ENCODE measurements at regions not wholly inside any gene's neighbourhood (a gene's known extent, or its start where the extent isn't known, plus 50 kb on each side); places are given as distances from the start of the nearest gene placed in this dataset.
"Not testable (repeated sequence)": the region's sequence is repeated elsewhere in the genome, so short reads cannot be mapped to it uniquely, and the experiment has no call there.

GRCh38 chr16:62805221-62805857, 769.1 kb upstream of the CDH8 start:
- H3K9me3 ChIP-seq: no peaks in the 10 kb centered on the region
- no peaks in the 10 kb centered on the region for H3K4me1 ChIP-seq
- H3K4me3 ChIP-seq: no peak overlapping the region
- TF ChIP-seq POLR2AphosphoS5 (IDR thresholded peaks at IDR 0.05): no peak
- no peak for TF ChIP-seq EP300 (IDR thresholded peaks at IDR 0.05; ENCODE audit: low read depth)
- no peak for TF ChIP-seq POLR2A (IDR thresholded peaks at IDR 0.05)
- TF ChIP-seq, protein P1, sequence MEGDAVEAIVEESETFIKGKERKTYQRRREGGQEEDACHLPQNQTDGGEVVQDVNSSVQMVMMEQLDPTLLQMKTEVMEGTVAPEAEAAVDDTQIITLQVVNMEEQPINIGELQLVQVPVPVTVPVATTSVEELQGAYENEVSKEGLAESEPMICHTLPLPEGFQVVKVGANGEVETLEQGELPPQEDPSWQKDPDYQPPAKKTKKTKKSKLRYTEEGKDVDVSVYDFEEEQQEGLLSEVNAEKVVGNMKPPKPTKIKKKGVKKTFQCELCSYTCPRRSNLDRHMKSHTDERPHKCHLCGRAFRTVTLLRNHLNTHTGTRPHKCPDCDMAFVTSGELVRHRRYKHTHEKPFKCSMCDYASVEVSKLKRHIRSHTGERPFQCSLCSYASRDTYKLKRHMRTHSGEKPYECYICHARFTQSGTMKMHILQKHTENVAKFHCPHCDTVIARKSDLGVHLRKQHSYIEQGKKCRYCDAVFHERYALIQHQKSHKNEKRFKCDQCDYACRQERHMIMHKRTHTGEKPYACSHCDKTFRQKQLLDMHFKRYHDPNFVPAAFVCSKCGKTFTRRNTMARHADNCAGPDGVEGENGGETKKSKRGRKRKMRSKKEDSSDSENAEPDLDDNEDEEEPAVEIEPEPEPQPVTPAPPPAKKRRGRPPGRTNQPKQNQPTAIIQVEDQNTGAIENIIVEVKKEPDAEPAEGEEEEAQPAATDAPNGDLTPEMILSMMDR (IDR thresholded peaks at IDR 0.05): no peak
- H3K27me3 ChIP-seq: no peaks in the 10 kb centered on the region
- H3K36me3 ChIP-seq: no peaks in the 10 kb centered on the region
- intact Hi-C loops (cut with DNase I; ENCODE audit: low total_unique reads) (no loop called here), in situ Hi-C loops (cut with MboI; ENCODE audit: low pct_ligation_motif_present in 1 of 4, low pct_unique_long_range_greater_than_20kb in 1 of 4, low sequenced_read_pairs in 3 of 4) (no loop called here)
- 72% methylated on average over 4 of the region's 4 CpGs; no CpG with 5 or more reads in 1 of the 2 donors for WGBS, 2 donors (ENCODE audit: low coverage in 1 of 2)
- no peak for DNase-seq
- no peak overlapping the region for H3K27ac ChIP-seq

DNA sequence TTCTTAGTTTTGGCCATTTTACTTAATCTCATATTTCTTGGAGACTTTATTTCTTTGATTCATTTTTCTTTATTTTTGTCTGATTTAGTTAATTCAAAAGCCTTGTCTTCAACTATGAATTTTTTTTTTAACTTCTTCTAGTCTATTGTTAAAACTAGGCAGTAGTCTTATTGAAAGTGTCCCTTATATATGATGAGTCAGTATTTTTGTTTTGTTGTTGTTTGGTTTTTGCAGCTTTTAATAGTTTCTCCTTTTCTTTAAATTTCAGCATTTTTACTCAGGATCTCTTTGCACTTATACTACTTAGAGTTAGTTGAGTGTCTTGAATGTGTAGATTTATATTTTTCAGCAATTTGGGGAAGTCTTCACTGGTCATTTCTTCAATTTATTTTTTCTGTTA, 758.5 kb upstream of the CDH8 start:
- no peak for DNase-seq
- in situ Hi-C loops (cut with MboI; ENCODE audit: low pct_ligation_motif_present in 1 of 4, low pct_unique_long_range_greater_than_20kb in 1 of 4, low sequenced_read_pairs in 3 of 4): no loop called here
- TF ChIP-seq, protein P1 (IDR thresholded peaks at IDR 0.05): no peak
- no peak for TF ChIP-seq POLR2A (IDR thresholded peaks at IDR 0.05)
- TF ChIP-seq EP300 (IDR thresholded peaks at IDR 0.05; ENCODE audit: low read depth): no peak
- Histone ChIP-seq H3K9me3 (peaks cover 0 to 2% of the 10 kb centered on the region in 2 donors), H3K4me1 (no peaks in the 10 kb centered on the region), H3K4me3 (no peak overlapping the region), H3K36me3 (no peaks in the 10 kb centered on the region), H3K27ac (no peak overlapping the region), H3K27me3 (no peaks in the 10 kb centered on the region)
- intact Hi-C loops (cut with DNase I; ENCODE audit: low total_unique reads): no loop called here

GRCh38 chr16:62780081-62780480, 743.8 kb upstream of the CDH8 start:
- WGBS, 2 donors (ENCODE audit: low coverage in 1 of 2): 59 to 64% methylated on average over 2 to 3 of the region's 3 CpGs
- H3K27me3 ChIP-seq; H3K4me1 ChIP-seq; in situ Hi-C loops (cut with MboI; ENCODE audit: low pct_ligation_motif_present in 1 of 4, low pct_unique_long_range_greater_than_20kb in 1 of 4, low sequenced_read_pairs in 3 of 4); H3K36me3 ChIP-seq; H3K27ac ChIP-seq; intact Hi-C loops (cut with DNase I; ENCODE audit: low total_unique reads); H3K4me3 ChIP-seq; H3K9me3 ChIP-seq; DNase-seq: not testable (repeated sequence)

DNA sequence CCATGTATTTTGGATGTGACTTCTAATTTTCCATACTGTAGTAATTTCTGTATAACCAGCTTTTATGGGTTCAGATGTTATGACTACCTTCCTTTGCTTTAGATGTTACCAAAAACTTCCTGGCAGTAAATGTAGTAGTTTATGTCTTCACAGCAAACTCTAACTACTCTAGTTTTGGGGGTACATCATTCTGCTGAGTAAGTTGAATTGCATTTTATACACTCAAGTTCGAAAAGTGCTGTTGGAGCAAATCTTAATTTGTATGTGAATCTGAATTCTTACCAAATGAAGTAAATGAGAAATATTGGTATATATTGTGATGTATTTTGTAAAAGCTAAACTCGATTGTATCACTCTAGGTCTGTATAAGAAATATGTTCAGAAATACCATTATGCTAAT, 728.3 kb upstream of the CDH8 start:
- H3K27ac ChIP-seq: no peak overlapping the region
- in situ Hi-C loops (cut with MboI; ENCODE audit: low pct_ligation_motif_present in 1 of 4, low pct_unique_long_range_greater_than_20kb in 1 of 4, low sequenced_read_pairs in 3 of 4) (no loop called here), intact Hi-C loops (cut with DNase I; ENCODE audit: low total_unique reads) (no loop called here)
- H3K4me1 ChIP-seq: no peaks in the 10 kb centered on the region
- no peaks in the 10 kb centered on the region for H3K36me3 ChIP-seq
- no peak for DNase-seq
- H3K27me3 ChIP-seq: no peaks in the 10 kb centered on the region
- no peak overlapping the region for H3K4me3 ChIP-seq
- TF ChIP-seq EP300 (IDR thresholded peaks at IDR 0.05; ENCODE audit: low read depth) (no peak), POLR2A (IDR thresholded peaks at IDR 0.05) (no peak)
- H3K9me3 ChIP-seq: no peaks in the 10 kb centered on the region
- WGBS, 2 donors (ENCODE audit: low coverage in 1 of 2): 36 to 68% methylated on average over 2 of the region's 2 CpGs

DNA sequence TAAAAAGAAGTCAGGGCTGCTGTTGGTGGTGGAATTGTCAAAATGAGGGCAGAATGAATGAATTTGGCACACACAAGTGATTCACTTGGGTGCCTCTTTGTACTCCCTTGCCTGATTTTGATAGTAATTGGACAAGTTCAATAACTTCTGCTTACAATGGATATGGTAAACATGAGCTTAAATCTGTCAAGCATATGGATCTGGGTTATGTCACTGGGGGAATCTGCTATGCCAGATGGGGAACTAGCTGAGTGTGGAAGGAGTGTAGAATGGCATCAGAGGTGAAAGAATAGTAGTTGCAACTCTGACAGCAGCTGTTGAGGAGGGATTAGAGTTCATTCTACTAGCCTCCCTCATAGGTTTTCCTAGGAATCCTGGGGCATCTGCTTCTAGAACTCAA, 724.2 kb upstream of the CDH8 start:
- H3K36me3 ChIP-seq: no peaks in the 10 kb centered on the region
- H3K4me1 ChIP-seq: no peaks in the 10 kb centered on the region
- H3K27me3 ChIP-seq: no peaks in the 10 kb centered on the region
- no peaks in the 10 kb centered on the region for H3K9me3 ChIP-seq
- in situ Hi-C loops (cut with MboI; ENCODE audit: low pct_ligation_motif_present in 1 of 4, low pct_unique_long_range_greater_than_20kb in 1 of 4, low sequenced_read_pairs in 3 of 4) (no loop called here), intact Hi-C loops (cut with DNase I; ENCODE audit: low total_unique reads) (no loop called here)
- DNase-seq: no peak
- no peak overlapping the region for H3K4me3 ChIP-seq
- no peak overlapping the region for H3K27ac ChIP-seq
- TF ChIP-seq POLR2AphosphoS5 (IDR thresholded peaks at IDR 0.05): peak in 1 of 3 donors; percentile 29
- TF ChIP-seq, protein P1 (IDR thresholded peaks at IDR 0.05): no peak
- TF ChIP-seq EP300 (IDR thresholded peaks at IDR 0.05; ENCODE audit: low read depth): no peak

Measured in transverse colon (tissue), 4 donors.